Small intestine (tissue), 7 donors: ENCODE measurements at regions not wholly inside any gene's neighbourhood (a gene's known extent, or its start where the extent isn't known, plus 50 kb on each side); places are given as distances from the start of the nearest gene placed in this dataset.

Experiments used
- DNase-seq, 2 donors: peaks; one replicate each; pipeline versions ENCODE4 v3.0.0 to v3.0.0-alpha.2; 2013
- FAIRE-seq: peaks from 2 replicates; lab custom pipeline; 2012; peaks lifted over from hg19 to GRCh38; lab: Jason Lieb, UNC
- H3K27ac ChIP-seq, 3 donors: one replicate each; pipeline ENCODE4 v1.5.1; 2013; ENCODE audit warnings: low read length in 2 of 3, mild to moderate bottlenecking in 2 of 3, control low read depth in 1 of 3, inconsistent platforms in 1 of 3, low read depth in 1 of 3, moderate library complexity in 1 of 3
- H3K27me3 ChIP-seq, 3 donors: one replicate each; pipeline ENCODE4 v1.6.1; 2013; ENCODE audit warnings: low read length in 3 of 3, inconsistent platforms in 1 of 3; ENCODE audit not compliant: control insufficient read depth in 3 of 3, insufficient read depth in 3 of 3
- H3K36me3 ChIP-seq, 3 donors: one replicate each; pipeline ENCODE4 v1.6.1; 2013; ENCODE audit warnings: low read length in 3 of 3, inconsistent platforms in 1 of 3, low read depth in 1 of 3, mild to moderate bottlenecking in 1 of 3, moderate library complexity in 1 of 3; ENCODE audit not compliant: control insufficient read depth in 3 of 3, insufficient read depth in 2 of 3
- H3K4me1 ChIP-seq, 3 donors: one replicate each; pipeline ENCODE4 v1.6.1; 2013; ENCODE audit warnings: low read length in 2 of 3, inconsistent platforms in 1 of 3, low read depth in 1 of 3, mild to moderate bottlenecking in 1 of 3, moderate library complexity in 1 of 3; ENCODE audit not compliant: control insufficient read depth in 3 of 3, insufficient read depth in 2 of 3
- H3K4me3 ChIP-seq, 3 donors: one replicate each; pipeline ENCODE4 v1.5.1; 2013; ENCODE audit warnings: low read length in 3 of 3, control low read depth in 1 of 3, inconsistent platforms in 1 of 3, low read depth in 1 of 3, mild to moderate bottlenecking in 1 of 3, moderate library complexity in 1 of 3
- H3K9me3 ChIP-seq, 2 donors: one replicate each; pipeline ENCODE4 v1.6.1; 2013; ENCODE audit warnings: low read depth in 1 of 2, low read length in 1 of 2; ENCODE audit not compliant: control insufficient read depth in 2 of 2, insufficient read depth in 1 of 2
- WGBS, 3 donors: extraction: QIAGEN DNeasy Blood & Tissue Kit; methylation state at CpG; one replicate each; pipeline ENCODE4 v1.1.7; 2013; 5-methylcytosine and 5-hydroxymethylcytosine counted together
- donor health status: healthy with polysubstance abuse.
- donor health status: control.
- donor health status: control.
- donor health status: Bipolar disorder and iron deficiency.
- donor health status: healthy.

GRCh38 chr18:22271030-22271429, 101.6 kb downstream of the GATA6 start:
- 85 to 100% (median 93%) methylated on average over 1 of the region's 1 CpG for WGBS, 3 donors
- Histone ChIP-seq H3K27ac (no peak overlapping the region), H3K27me3 (no peaks in the 10 kb centered on the region), H3K4me3 (no peak overlapping the region), H3K4me1 (peaks cover 0 to 18% (median 2%) of the 10 kb centered on the region in 3 donors), H3K9me3 (peaks cover 0 to 4% of the 10 kb centered on the region in 2 donors), H3K36me3 (no peaks in the 10 kb centered on the region)
- FAIRE-seq (no peak), DNase-seq (no peak)

GRCh38 chr18:22268641-22269128, 99.3 kb downstream of the GATA6 start:
- DNase-seq: peak; percentile 44 to 65
- Histone ChIP-seq H3K27ac (peak overlapping the region in 1 of 3 donors; percentile 90), H3K4me1 (peaks cover 0 to 18% (median 0%) of the 10 kb centered on the region in 3 donors), H3K9me3 (no peaks in the 10 kb centered on the region), H3K36me3 (no peaks in the 10 kb centered on the region), H3K4me3 (no peak overlapping the region), H3K27me3 (peaks cover 0 to 2% (median 0%) of the 10 kb centered on the region in 3 donors)
- FAIRE-seq: no peak
- WGBS, 3 donors: 50 to 60% (median 59%) methylated on average over 4 of the region's 4 CpGs

GRCh38 chr18:22267697-22268096, 98.3 kb downstream of the GATA6 start:
- Histone ChIP-seq H3K27ac (peak overlapping the region in 1 of 3 donors; percentile 90), H3K4me3 (no peak overlapping the region), H3K9me3 (no peaks in the 10 kb centered on the region), H3K36me3 (no peaks in the 10 kb centered on the region), H3K4me1 (peaks cover 0 to 18% (median 0%) of the 10 kb centered on the region in 3 donors), H3K27me3 (peaks cover 0 to 2% (median 0%) of the 10 kb centered on the region in 3 donors)
- WGBS, 3 donors: 25 to 46% (median 25%) methylated on average over 8 of the region's 8 CpGs
- no peak for FAIRE-seq
- peak; percentile 50 to 87 for DNase-seq

- H3K27ac ChIP-seq: peak overlapping the region in 1 of 3 donors; percentile 90
- 79 to 88% (median 80%) methylated on average over 2 of the region's 2 CpGs for WGBS, 3 donors
- H3K27me3 ChIP-seq: peaks cover 0 to 2% (median 0%) of the 10 kb centered on the region in 3 donors
- peaks cover 0 to 18% (median 0%) of the 10 kb centered on the region in 3 donors for H3K4me1 ChIP-seq
- no peak overlapping the region for H3K4me3 ChIP-seq
- DNase-seq (no peak), FAIRE-seq (no peak)
- H3K9me3 ChIP-seq: no peaks in the 10 kb centered on the region
- no peaks in the 10 kb centered on the region for H3K36me3 ChIP-seq
Observed at GRCh38 chr18:22267225-22267624, 97.8 kb downstream of the GATA6 start.

- no peak overlapping the region for H3K4me3 ChIP-seq
- no peak overlapping the region for H3K27ac ChIP-seq
- no peaks in the 10 kb centered on the region for H3K36me3 ChIP-seq
- WGBS, 3 donors: 90 to 96% (median 94%) methylated on average over 4 of the region's 4 CpGs
- no peaks in the 10 kb centered on the region for H3K9me3 ChIP-seq
- H3K4me1 ChIP-seq: peaks cover 0 to 18% (median 0%) of the 10 kb centered on the region in 3 donors
- H3K27me3 ChIP-seq: peaks cover 0 to 2% (median 0%) of the 10 kb centered on the region in 3 donors
- DNase-seq (no peak), FAIRE-seq (no peak)
Observed at GRCh38 chr18:22265838-22266237, 96.4 kb downstream of the GATA6 start.

GRCh38 chr18:22260208-22260820, 90.9 kb downstream of the GATA6 start:
- DNase-seq (no peak), FAIRE-seq (no peak)
- Histone ChIP-seq H3K9me3 (no peaks in the 10 kb centered on the region), H3K36me3 (no peaks in the 10 kb centered on the region), H3K4me3 (no peak overlapping the region), H3K4me1 (no peaks in the 10 kb centered on the region), H3K27me3 (no peaks in the 10 kb centered on the region), H3K27ac (no peak overlapping the region)
- WGBS, 3 donors: 78 to 91% (median 83%) methylated on average over 8 of the region's 8 CpGs

- no peak for FAIRE-seq
- WGBS, 3 donors: 82 to 87% (median 85%) methylated on average over 5 of the region's 5 CpGs
- H3K27me3 ChIP-seq: no peaks in the 10 kb centered on the region
- no peaks in the 10 kb centered on the region for H3K36me3 ChIP-seq
- H3K27ac ChIP-seq: no peak overlapping the region
- no peak for DNase-seq
- no peak overlapping the region for H3K4me3 ChIP-seq
- H3K9me3 ChIP-seq: no peaks in the 10 kb centered on the region
- no peaks in the 10 kb centered on the region for H3K4me1 ChIP-seq
Observed at GRCh38 chr18:22257022-22257543, 87.7 kb downstream of the GATA6 start.

GRCh38 chr18:22254088-22254487, 84.7 kb downstream of the GATA6 start:
- no peak for FAIRE-seq
- Histone ChIP-seq H3K9me3 (no peaks in the 10 kb centered on the region), H3K36me3 (no peaks in the 10 kb centered on the region), H3K4me1 (peaks cover 0 to 6% (median 0%) of the 10 kb centered on the region in 3 donors), H3K4me3 (no peak overlapping the region), H3K27me3 (no peaks in the 10 kb centered on the region), H3K27ac (no peak overlapping the region)
- peak in 1 of 2 donors; percentile 41 for DNase-seq
- 30 to 46% (median 45%) methylated on average over 11 of the region's 11 CpGs for WGBS, 3 donors
